ENCODE measurements at regions not wholly inside any gene's neighbourhood (a gene's known extent, or its start where the extent isn't known, plus 50 kb on each side); places are given as distances from the start of the nearest gene placed in this dataset.
A peak's percentile ranks its signal among the peaks of the same experiment; 100 is the strongest.

DNA sequence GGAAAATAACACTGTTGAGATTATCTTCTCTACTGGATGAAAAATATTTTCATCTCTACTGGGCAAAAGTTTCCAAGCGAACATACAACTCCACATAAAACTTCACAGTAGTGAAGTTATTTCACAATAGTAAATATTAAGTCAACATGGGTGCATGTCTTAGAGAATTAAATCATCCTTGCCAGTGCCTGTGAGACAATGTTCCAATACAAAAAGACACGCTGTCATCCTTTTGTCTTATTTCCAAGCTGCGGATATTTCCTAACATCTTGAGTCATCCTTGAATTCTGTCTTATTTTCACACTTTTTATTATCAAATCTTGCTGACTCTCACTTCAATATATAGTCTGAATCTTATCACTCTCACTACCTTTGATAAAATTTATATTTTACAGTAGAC, 142.9 kb upstream of the KITLG start:
- peaks cover 34% of the 10 kb centered on the region for H3K4me1 ChIP-seq (ENCODE audit: insufficient read depth, poor library complexity, severe bottlenecking)
- ATAC-seq (ENCODE audit: low read depth) (peak; percentile 78), DNase-seq (ENCODE audit: low spot score) (no peak)
- no peak for TF ChIP-seq CTCF (IDR thresholded peaks at IDR 0.05; ENCODE audit: poor library complexity, severe bottlenecking)
- H3K4me3 ChIP-seq (ENCODE audit: severe bottlenecking) = no peak overlapping the region
- H3K36me3 ChIP-seq (ENCODE audit: low read depth) = no peaks in the 10 kb centered on the region
- H3K27me3 ChIP-seq (ENCODE audit: insufficient read depth, poor library complexity, severe bottlenecking) = no peaks in the 10 kb centered on the region
- no peaks in the 10 kb centered on the region for H3K9me3 ChIP-seq (ENCODE audit: severe bottlenecking)
- H3K27ac ChIP-seq (ENCODE audit: poor library complexity, severe bottlenecking) = peak overlapping the region; percentile 0

GRCh38 chr12:88720785-88721650, 140.7 kb upstream of the KITLG start:
- no peak for TF ChIP-seq CTCF (IDR thresholded peaks at IDR 0.05; ENCODE audit: poor library complexity, severe bottlenecking)

DNA sequence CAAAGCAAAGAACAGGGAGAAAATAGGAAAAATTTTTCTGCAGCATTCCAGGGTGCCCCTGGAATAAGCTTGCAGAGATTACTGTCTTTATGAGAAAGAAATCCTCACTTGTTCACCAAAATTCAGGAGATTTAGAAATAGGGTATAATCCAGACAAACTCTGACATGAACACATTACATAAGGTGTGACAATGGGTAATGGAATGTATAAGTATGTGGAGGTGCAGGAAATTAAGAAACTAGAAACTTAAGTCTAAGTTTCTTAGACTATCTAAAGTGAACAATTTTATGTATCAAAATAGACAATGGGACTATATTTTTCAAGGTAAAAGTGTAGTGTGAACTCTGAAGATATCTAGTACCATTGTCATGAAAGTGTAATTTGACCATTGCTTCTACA, 140.0 kb upstream of the KITLG start:
- H3K4me3 ChIP-seq (ENCODE audit: severe bottlenecking) = no peak overlapping the region
- no peaks in the 10 kb centered on the region for H3K9me3 ChIP-seq (ENCODE audit: severe bottlenecking)
- ATAC-seq (ENCODE audit: low read depth) (0 out of 3 replicates have a peak, but pooled peaks have one; percentile 40), DNase-seq (ENCODE audit: low spot score) (no peak)
- H3K27me3 ChIP-seq (ENCODE audit: insufficient read depth, poor library complexity, severe bottlenecking) = no peaks in the 10 kb centered on the region
- H3K36me3 ChIP-seq (ENCODE audit: low read depth) = no peaks in the 10 kb centered on the region
- TF ChIP-seq CTCF (IDR thresholded peaks at IDR 0.05; ENCODE audit: poor library complexity, severe bottlenecking) = no peak
- H3K4me1 ChIP-seq (ENCODE audit: insufficient read depth, poor library complexity, severe bottlenecking) = peaks cover 19% of the 10 kb centered on the region
- no peak overlapping the region for H3K27ac ChIP-seq (ENCODE audit: poor library complexity, severe bottlenecking)

More at GRCh38 chr12:88720785-88721650, 140.7 kb upstream of the KITLG start:
- DNase-seq (ENCODE audit: low spot score) = no peak
- ATAC-seq (ENCODE audit: low read depth) = no peak
- Histone ChIP-seq H3K27ac (ENCODE audit: poor library complexity, severe bottlenecking) (no peak overlapping the region), H3K27me3 (ENCODE audit: insufficient read depth, poor library complexity, severe bottlenecking) (no peaks in the 10 kb centered on the region), H3K4me1 (ENCODE audit: insufficient read depth, poor library complexity, severe bottlenecking) (peaks cover 19% of the 10 kb centered on the region), H3K9me3 (ENCODE audit: severe bottlenecking) (no peaks in the 10 kb centered on the region), H3K36me3 (ENCODE audit: low read depth) (no peaks in the 10 kb centered on the region), H3K4me3 (ENCODE audit: severe bottlenecking) (no peak overlapping the region)

DNA sequence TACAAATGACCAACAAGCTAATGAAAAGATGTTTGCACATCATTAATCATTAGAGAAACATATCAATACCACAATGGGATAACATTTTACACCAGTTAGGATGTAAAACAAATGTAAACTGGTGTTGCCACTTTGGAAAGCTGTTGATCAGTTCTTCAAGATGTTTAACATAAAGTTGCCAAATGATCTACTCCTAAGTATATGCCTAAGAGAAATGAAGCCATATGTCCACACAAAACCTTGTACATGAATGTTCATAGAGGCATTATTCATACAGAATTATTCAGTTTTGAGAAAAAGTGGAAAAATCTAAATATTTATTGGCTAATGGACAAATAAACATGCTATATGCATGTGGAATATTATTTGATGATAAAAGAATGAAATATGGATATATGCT, 136.9 kb upstream of the KITLG start:
- H3K9me3 ChIP-seq (ENCODE audit: severe bottlenecking) = no peaks in the 10 kb centered on the region
- no peaks in the 10 kb centered on the region for H3K27me3 ChIP-seq (ENCODE audit: insufficient read depth, poor library complexity, severe bottlenecking)
- H3K4me3 ChIP-seq (ENCODE audit: severe bottlenecking) = no peak overlapping the region
- DNase-seq (ENCODE audit: low spot score) = no peak
- no peak for ATAC-seq (ENCODE audit: low read depth)
- no peaks in the 10 kb centered on the region for H3K36me3 ChIP-seq (ENCODE audit: low read depth)
- H3K4me1 ChIP-seq (ENCODE audit: insufficient read depth, poor library complexity, severe bottlenecking) = peaks cover 10% of the 10 kb centered on the region
- no peak overlapping the region for H3K27ac ChIP-seq (ENCODE audit: poor library complexity, severe bottlenecking)
- TF ChIP-seq CTCF (IDR thresholded peaks at IDR 0.05; ENCODE audit: poor library complexity, severe bottlenecking) = no peak

GRCh38 chr12:88716240-88716639, 136.0 kb upstream of the KITLG start:
- no peak for DNase-seq (ENCODE audit: low spot score)
- ATAC-seq (ENCODE audit: low read depth) = no peak
- TF ChIP-seq CTCF (IDR thresholded peaks at IDR 0.05; ENCODE audit: poor library complexity, severe bottlenecking) = no peak
- Histone ChIP-seq H3K36me3 (ENCODE audit: low read depth) (no peaks in the 10 kb centered on the region), H3K27me3 (ENCODE audit: insufficient read depth, poor library complexity, severe bottlenecking) (no peaks in the 10 kb centered on the region), H3K4me3 (ENCODE audit: severe bottlenecking) (no peak overlapping the region), H3K4me1 (ENCODE audit: insufficient read depth, poor library complexity, severe bottlenecking) (peaks cover 10% of the 10 kb centered on the region), H3K9me3 (ENCODE audit: severe bottlenecking) (no peaks in the 10 kb centered on the region), H3K27ac (ENCODE audit: poor library complexity, severe bottlenecking) (no peak overlapping the region)
